AML-193 (cell line): ENCODE measurements at regions not wholly inside any gene's neighbourhood (a gene's known extent, or its start where the extent isn't known, plus 50 kb on each side); places are given as distances from the start of the nearest gene placed in this dataset.
"Not testable (repeated sequence)": the region's sequence is repeated elsewhere in the genome, so short reads cannot be mapped to it uniquely, and the experiment has no call there.

ENCODE experiments used
- DNase-seq, 2 experiments: peaks; one replicate each; lab custom pipeline; 2025; lab: John Stamatoyannopoulos, UW

- no peak for DNase-seq
Measured at GRCh38 chr16:86075839-86076440, 177.0 kb downstream of the IRF8 start.

GRCh38 chr16:86076606-86077005 is 177.6 kb downstream of the IRF8 start:
- DNase-seq, result no peak

- DNase-seq, result no peak
Measured at GRCh38 chr16:86077243-86077940, 178.4 kb downstream of the IRF8 start.

- no peak for DNase-seq
Measured at GRCh38 chr16:86078121-86078600, 179.2 kb downstream of the IRF8 start.

- not testable (repeated sequence) for DNase-seq
Measured at GRCh38 chr16:86078711-86079110, 179.7 kb downstream of the IRF8 start.

- DNase-seq, result no peak
Measured at GRCh38 chr16:86079255-86079885, 180.4 kb downstream of the IRF8 start.

- no peak for DNase-seq
Measured at GRCh38 chr16:86080131-86080875, 181.3 kb downstream of the IRF8 start.

GRCh38 chr16:86080982-86081381 is 182.0 kb downstream of the IRF8 start:
- no peak for DNase-seq

- no peak for DNase-seq
Measured at GRCh38 chr16:86082418-86083030, 183.6 kb downstream of the IRF8 start.

- no peak for DNase-seq
Measured at GRCh38 chr16:86083382-86084002, 184.5 kb downstream of the IRF8 start.

- DNase-seq, result no peak
Measured at GRCh38 chr16:86085161-86085611, 186.2 kb downstream of the IRF8 start.

GRCh38 chr16:86085795-86086194 is 186.8 kb downstream of the IRF8 start:
- no peak for DNase-seq

GRCh38 chr16:86086471-86086870 is 187.5 kb downstream of the IRF8 start:
- DNase-seq, result no peak

GRCh38 chr16:86087011-86087895 is 188.3 kb downstream of the IRF8 start:
- no peak for DNase-seq

- no peak for DNase-seq
Measured at GRCh38 chr16:86087896-86088230, 188.9 kb downstream of the IRF8 start.

- no peak for DNase-seq
Measured at GRCh38 chr16:86088287-86088686, 189.3 kb downstream of the IRF8 start.

- DNase-seq, result no peak
Measured at GRCh38 chr16:86088816-86089215, 189.9 kb downstream of the IRF8 start.

- no peak for DNase-seq
Measured at GRCh38 chr16:86089334-86089900, 190.5 kb downstream of the IRF8 start.

GRCh38 chr16:86089991-86090390 is 191.0 kb downstream of the IRF8 start:
- no peak for DNase-seq

- no peak for DNase-seq
Measured at GRCh38 chr16:86090461-86091170, 191.7 kb downstream of the IRF8 start.
